ENCODE measurements at regions not wholly inside any gene's neighbourhood (a gene's known extent, or its start where the extent isn't known, plus 50 kb on each side); places are given as distances from the start of the nearest gene placed in this dataset.

- no peak for TF ChIP-seq CTCF (IDR thresholded peaks at IDR 0.05)
- Histone ChIP-seq H4K20me1 (ENCODE audit: insufficient read depth, low read length) (no peaks in the 10 kb centered on the region), H3K4me1 (ENCODE audit: control insufficient read depth in 1 of 2, insufficient read depth in 2 of 2, low read length in 2 of 2) (peaks cover 14 to 17% of the 10 kb centered on the region in 2 donors), H3K79me2 (ENCODE audit: insufficient read depth, low read length) (no peaks in the 10 kb centered on the region), H2AFZ (ENCODE audit: insufficient read depth, low read depth, low read length, poor library complexity, severe bottlenecking) (no peak overlapping the region), H3K4me2 (replicated peaks; ENCODE audit: extremely low read depth, low read length, poor library complexity, severe bottlenecking) (no peak overlapping the region), H3K9ac (ENCODE audit: insufficient read depth, low read length, poor library complexity, severe bottlenecking) (no peak overlapping the region), H3K9me3 (replicated peaks in 1 of 2; ENCODE audit: control insufficient read depth in 1 of 2, insufficient read depth in 1 of 2, low read length in 2 of 2) (no peaks in the 10 kb centered on the region), H3K27me3 (ENCODE audit: control insufficient read depth in 2 of 2, insufficient read depth in 2 of 2, low read length in 2 of 2) (no peaks in the 10 kb centered on the region), H3K4me3 (replicated peaks in 1 of 3; ENCODE audit: low read depth in 2 of 3, low read length in 3 of 3) (no peak overlapping the region), H3K27ac (ENCODE audit: low read depth in 1 of 2, low read length in 2 of 2) (no peak overlapping the region), H3K36me3 (replicated peaks in 1 of 2; ENCODE audit: control insufficient read depth in 1 of 2, insufficient read depth in 2 of 2, low read length in 2 of 2) (no peaks in the 10 kb centered on the region)
- Mint-ChIP-seq H3K4me1 (peaks cover 27% of the 10 kb centered on the region), H3K27ac (peak overlapping the region in 1 of 7 donors; percentile 42), H3K27me3 (ENCODE audit: low read depth in 3 of 3) (peaks cover 8 to 16% (median 13%) of the 10 kb centered on the region in 3 donors), H3K36me3 (peaks cover 0 to 4% of the 10 kb centered on the region in 2 donors), H3K9me3 (peaks cover 0 to 8% (median 0%) of the 10 kb centered on the region in 7 donors), H3K4me3 (no peak overlapping the region)
- WGBS (ENCODE audit: insufficient coverage): 100% methylated on average over 4 of the region's 8 CpGs
- intact Hi-C loops (cut with micrococcal nuclease): loop anchor here (5.0 to 10.0 kb wide), 2 partner anchors 89 to 216 kb away; no protein-coding TSS in a partner anchor
- DNase-seq: no peak
These were observed 210.7 kb downstream of the ARL4C start for GRCh38 chr2:234286118-234286598.

- no peak overlapping the region for H3K27ac ChIP-seq (ENCODE audit: low read depth in 1 of 2, low read length in 2 of 2)
- Mint-ChIP-seq H3K9me3 (peaks cover 0 to 9% (median 0%) of the 10 kb centered on the region in 7 donors), H3K4me3 (no peak overlapping the region), H3K27me3 (ENCODE audit: low read depth in 3 of 3) (peaks cover 8 to 15% (median 14%) of the 10 kb centered on the region in 3 donors), H3K36me3 (peaks cover 0 to under 1% of the 10 kb centered on the region in 2 donors), H3K4me1 (peaks cover 20% of the 10 kb centered on the region), H3K27ac (no peak overlapping the region)
- H3K79me2 ChIP-seq (ENCODE audit: insufficient read depth, low read length): no peaks in the 10 kb centered on the region
- WGBS (ENCODE audit: insufficient coverage): no CpG with 5 or more reads among the region's 1 CpG
- H2AFZ ChIP-seq (ENCODE audit: insufficient read depth, low read depth, low read length, poor library complexity, severe bottlenecking): no peak overlapping the region
- no peaks in the 10 kb centered on the region for H3K36me3 ChIP-seq (replicated peaks in 1 of 2; ENCODE audit: control insufficient read depth in 1 of 2, insufficient read depth in 2 of 2, low read length in 2 of 2)
- no peak overlapping the region for H3K4me2 ChIP-seq (replicated peaks; ENCODE audit: extremely low read depth, low read length, poor library complexity, severe bottlenecking)
- H3K4me1 ChIP-seq (ENCODE audit: control insufficient read depth in 1 of 2, insufficient read depth in 2 of 2, low read length in 2 of 2): peaks cover 8 to 11% of the 10 kb centered on the region in 2 donors
- H3K9ac ChIP-seq (ENCODE audit: insufficient read depth, low read length, poor library complexity, severe bottlenecking): no peak overlapping the region
- no peak for TF ChIP-seq CTCF (IDR thresholded peaks at IDR 0.05)
- no peaks in the 10 kb centered on the region for H3K27me3 ChIP-seq (ENCODE audit: control insufficient read depth in 2 of 2, insufficient read depth in 2 of 2, low read length in 2 of 2)
- intact Hi-C loops (cut with micrococcal nuclease): loop anchor here (5.0 to 10.0 kb wide), 2 partner anchors 89 to 217 kb away; no protein-coding TSS in a partner anchor
- no peak overlapping the region for H3K4me3 ChIP-seq (replicated peaks in 1 of 3; ENCODE audit: low read depth in 2 of 3, low read length in 3 of 3)
- H4K20me1 ChIP-seq (ENCODE audit: insufficient read depth, low read length): no peaks in the 10 kb centered on the region
- H3K9me3 ChIP-seq (replicated peaks in 1 of 2; ENCODE audit: control insufficient read depth in 1 of 2, insufficient read depth in 1 of 2, low read length in 2 of 2): no peaks in the 10 kb centered on the region
- no peak for DNase-seq
These were observed 211.3 kb downstream of the ARL4C start for GRCh38 chr2:234285541-234285940.
